ENCODE measurements at regions not wholly inside any gene's neighbourhood (a gene's known extent, or its start where the extent isn't known, plus 50 kb on each side); places are given as distances from the start of the nearest gene placed in this dataset.

GRCh38 chr12:116358536-116358892, 81.0 kb upstream of the MED13L start:
- no peak for DNase-seq (ENCODE audit: low read depth, low spot score)
- in situ Hi-C loops (cut with HindIII; ENCODE audit: low pct_unique_long_range_greater_than_20kb, low sequenced_read_pairs), result no loop called here

GRCh38 chr12:116358893-116359761, 81.6 kb upstream of the MED13L start:
- in situ Hi-C loops (cut with HindIII; ENCODE audit: low pct_unique_long_range_greater_than_20kb, low sequenced_read_pairs), result no loop called here
- DNase-seq (ENCODE audit: low read depth, low spot score), result peak; percentile 93

GRCh38 chr12:116360579-116361413, 83.3 kb upstream of the MED13L start:
- in situ Hi-C loops (cut with HindIII; ENCODE audit: low pct_unique_long_range_greater_than_20kb, low sequenced_read_pairs), result no loop called here
- no peak for DNase-seq (ENCODE audit: low read depth, low spot score)

- DNase-seq (ENCODE audit: low read depth, low spot score), result no peak
- in situ Hi-C loops (cut with HindIII; ENCODE audit: low pct_unique_long_range_greater_than_20kb, low sequenced_read_pairs), result no loop called here
These were observed 84.1 kb upstream of the MED13L start for GRCh38 chr12:116361414-116362223.

GRCh38 chr12:116365114-116365513, 87.6 kb upstream of the MED13L start:
- no peak for DNase-seq (ENCODE audit: low read depth, low spot score)
- in situ Hi-C loops (cut with HindIII; ENCODE audit: low pct_unique_long_range_greater_than_20kb, low sequenced_read_pairs), result no loop called here

GRCh38 chr12:116365606-116366455, 88.3 kb upstream of the MED13L start:
- in situ Hi-C loops (cut with HindIII; ENCODE audit: low pct_unique_long_range_greater_than_20kb, low sequenced_read_pairs), result no loop called here
- no peak for DNase-seq (ENCODE audit: low read depth, low spot score)

- no peak for DNase-seq (ENCODE audit: low read depth, low spot score)
These were observed 88.9 kb upstream of the MED13L start for GRCh38 chr12:116366456-116366776.

GRCh38 chr12:116366824-116367223, 89.3 kb upstream of the MED13L start:
- no peak for DNase-seq (ENCODE audit: low read depth, low spot score)
- in situ Hi-C loops (cut with HindIII; ENCODE audit: low pct_unique_long_range_greater_than_20kb, low sequenced_read_pairs), result no loop called here

More at GRCh38 chr12:116366456-116366776, 88.9 kb upstream of the MED13L start:
- in situ Hi-C loops (cut with HindIII; ENCODE audit: low pct_unique_long_range_greater_than_20kb, low sequenced_read_pairs), result no loop called here

GRCh38 chr12:116368196-116369194, 91.0 kb upstream of the MED13L start:
- in situ Hi-C loops (cut with HindIII; ENCODE audit: low pct_unique_long_range_greater_than_20kb, low sequenced_read_pairs), result no loop called here
- DNase-seq (ENCODE audit: low read depth, low spot score), result peak; percentile 54

GRCh38 chr12:116370004-116370404, 92.5 kb upstream of the MED13L start:
- in situ Hi-C loops (cut with HindIII; ENCODE audit: low pct_unique_long_range_greater_than_20kb, low sequenced_read_pairs), result no loop called here
- no peak for DNase-seq (ENCODE audit: low read depth, low spot score)

- in situ Hi-C loops (cut with HindIII; ENCODE audit: low pct_unique_long_range_greater_than_20kb, low sequenced_read_pairs), result no loop called here
- DNase-seq (ENCODE audit: low read depth, low spot score), result no peak
These were observed 93.5 kb upstream of the MED13L start for GRCh38 chr12:116370886-116371580.

GRCh38 chr12:116372815-116373214, 95.3 kb upstream of the MED13L start:
- in situ Hi-C loops (cut with HindIII; ENCODE audit: low pct_unique_long_range_greater_than_20kb, low sequenced_read_pairs), result no loop called here
- no peak for DNase-seq (ENCODE audit: low read depth, low spot score)

- in situ Hi-C loops (cut with HindIII; ENCODE audit: low pct_unique_long_range_greater_than_20kb, low sequenced_read_pairs), result no loop called here
- no peak for DNase-seq (ENCODE audit: low read depth, low spot score)
These were observed 96.2 kb upstream of the MED13L start for GRCh38 chr12:116373572-116374206.

- in situ Hi-C loops (cut with HindIII; ENCODE audit: low pct_unique_long_range_greater_than_20kb, low sequenced_read_pairs), result no loop called here
- DNase-seq (ENCODE audit: low read depth, low spot score), result no peak
These were observed 96.7 kb upstream of the MED13L start for GRCh38 chr12:116374207-116374606.

GRCh38 chr12:116375278-116375842, 97.9 kb upstream of the MED13L start:
- DNase-seq (ENCODE audit: low read depth, low spot score), result no peak
- in situ Hi-C loops (cut with HindIII; ENCODE audit: low pct_unique_long_range_greater_than_20kb, low sequenced_read_pairs), result no loop called here

Data from SK-MEL-5 (cell line).